ENCODE measurements at regions not wholly inside any gene's neighbourhood (a gene's known extent, or its start where the extent isn't known, plus 50 kb on each side); places are given as distances from the start of the nearest gene placed in this dataset.

GRCh38 chr5:167638816-167639215 lies 652.6 kb upstream of the WWC1 start:
- TF ChIP-seq EZH2 (IDR thresholded peaks at IDR 0.05; ENCODE audit: borderline replicate concordance, insufficient read depth, low read depth, low read length, poor library complexity, severe bottlenecking) (no peak), CTCF (IDR thresholded peaks at IDR 0.05) (no peak)
- no peaks in the 10 kb centered on the region for H3K9me3 ChIP-seq (ENCODE audit: control extremely low read depth in 1 of 3, control insufficient read depth in 2 of 3, insufficient read depth in 1 of 3, low read length in 2 of 3)
- Mint-ChIP-seq H3K4me3 (no peak overlapping the region), H3K4me1 (no peaks in the 10 kb centered on the region), H3K27me3 (no peaks in the 10 kb centered on the region), H3K9me3 (ENCODE audit: insufficient read depth) (peaks cover 3% of the 10 kb centered on the region), H3K27ac (no peak overlapping the region)
- no peaks in the 10 kb centered on the region for H3K27me3 ChIP-seq (replicated peaks in 1 of 4; ENCODE audit: control extremely low read depth in 1 of 4, control insufficient read depth in 3 of 4, insufficient read depth in 4 of 4, low read length in 3 of 4)
- H3K79me2 ChIP-seq (ENCODE audit: control insufficient read depth, insufficient read depth, low read length) = no peaks in the 10 kb centered on the region
- intact Hi-C loops (cut with micrococcal nuclease) = no loop called here
- H3K36me3 ChIP-seq (replicated peaks in 1 of 2; ENCODE audit: control extremely low read depth in 1 of 2, control insufficient read depth in 1 of 2, extremely low read depth in 1 of 2, insufficient read depth in 2 of 2, low read length in 1 of 2) = no peaks in the 10 kb centered on the region
- H3K4me1 ChIP-seq (ENCODE audit: control insufficient read depth in 2 of 2, insufficient read depth in 2 of 2, low read length in 2 of 2) = no peaks in the 10 kb centered on the region
- H3K4me2 ChIP-seq (replicated peaks; ENCODE audit: low read depth, low read length, poor library complexity, severe bottlenecking) = no peak overlapping the region
- ChIA-PET CTCF (no interaction called here), POLR2A (no interaction called here)
- no CpG with 5 or more reads among the region's 2 CpGs for WGBS (ENCODE audit: insufficient coverage)
- H4K20me1 ChIP-seq (ENCODE audit: control insufficient read depth, insufficient read depth, low read length, poor library complexity, severe bottlenecking) = no peaks in the 10 kb centered on the region
- H3K9ac ChIP-seq (ENCODE audit: low read length) = no peak overlapping the region
- no peak overlapping the region for H3K27ac ChIP-seq (ENCODE audit: low read length in 2 of 2)
- ATAC-seq (ENCODE audit: low read depth) = no peak
- no peak overlapping the region for H3K4me3 ChIP-seq (ENCODE audit: control extremely low read depth in 1 of 5, extremely low read depth in 1 of 5, insufficient read depth in 1 of 5, low read depth in 2 of 5, low read length in 4 of 5)
- DNase-seq = no peak
- no peak overlapping the region for H2AFZ ChIP-seq (ENCODE audit: insufficient read depth, low read depth, low read length, poor library complexity, severe bottlenecking)

GRCh38 chr5:167639273-167639672 lies 652.2 kb upstream of the WWC1 start:
- no peak for TF ChIP-seq EZH2 (IDR thresholded peaks at IDR 0.05; ENCODE audit: borderline replicate concordance, insufficient read depth, low read depth, low read length, poor library complexity, severe bottlenecking)
- TF ChIP-seq CTCF (IDR thresholded peaks at IDR 0.05) = no peak
- CTCF ChIA-PET = no interaction called here
- H3K9ac ChIP-seq (ENCODE audit: low read length) = no peak overlapping the region
- intact Hi-C loops (cut with micrococcal nuclease) = no loop called here
- DNase-seq (no peak), ATAC-seq (ENCODE audit: low read depth) (no peak)
- H3K9me3 ChIP-seq (ENCODE audit: control extremely low read depth in 1 of 3, control insufficient read depth in 2 of 3, insufficient read depth in 1 of 3, low read length in 2 of 3) = no peaks in the 10 kb centered on the region
- H3K27ac Mint-ChIP-seq = no peak overlapping the region
- no peaks in the 10 kb centered on the region for H4K20me1 ChIP-seq (ENCODE audit: control insufficient read depth, insufficient read depth, low read length, poor library complexity, severe bottlenecking)
- no peaks in the 10 kb centered on the region for H3K4me1 Mint-ChIP-seq
- H3K36me3 ChIP-seq (replicated peaks in 1 of 2; ENCODE audit: control extremely low read depth in 1 of 2, control insufficient read depth in 1 of 2, extremely low read depth in 1 of 2, insufficient read depth in 2 of 2, low read length in 1 of 2) = no peaks in the 10 kb centered on the region
- H3K9me3 Mint-ChIP-seq (ENCODE audit: insufficient read depth) = peaks cover 3% of the 10 kb centered on the region
- no peaks in the 10 kb centered on the region for H3K79me2 ChIP-seq (ENCODE audit: control insufficient read depth, insufficient read depth, low read length)
- POLR2A ChIA-PET = no interaction called here
- H3K4me1 ChIP-seq (ENCODE audit: control insufficient read depth in 2 of 2, insufficient read depth in 2 of 2, low read length in 2 of 2) = no peaks in the 10 kb centered on the region
- WGBS (ENCODE audit: insufficient coverage) = no CpG with 5 or more reads among the region's 1 CpG
- no peak overlapping the region for H3K4me3 Mint-ChIP-seq
- no peak overlapping the region for H3K4me2 ChIP-seq (replicated peaks; ENCODE audit: low read depth, low read length, poor library complexity, severe bottlenecking)
- H3K27me3 ChIP-seq (replicated peaks in 1 of 4; ENCODE audit: control extremely low read depth in 1 of 4, control insufficient read depth in 3 of 4, insufficient read depth in 4 of 4, low read length in 3 of 4) = no peaks in the 10 kb centered on the region
- H3K4me3 ChIP-seq (ENCODE audit: control extremely low read depth in 1 of 5, extremely low read depth in 1 of 5, insufficient read depth in 1 of 5, low read depth in 2 of 5, low read length in 4 of 5) = no peak overlapping the region
- H3K27ac ChIP-seq (ENCODE audit: low read length in 2 of 2) = no peak overlapping the region
- H2AFZ ChIP-seq (ENCODE audit: insufficient read depth, low read depth, low read length, poor library complexity, severe bottlenecking) = no peak overlapping the region
- no peaks in the 10 kb centered on the region for H3K27me3 Mint-ChIP-seq
